ENCODE measurements at regions not wholly inside any gene's neighbourhood (a gene's known extent, or its start where the extent isn't known, plus 50 kb on each side); places are given as distances from the start of the nearest gene placed in this dataset.

DNA sequence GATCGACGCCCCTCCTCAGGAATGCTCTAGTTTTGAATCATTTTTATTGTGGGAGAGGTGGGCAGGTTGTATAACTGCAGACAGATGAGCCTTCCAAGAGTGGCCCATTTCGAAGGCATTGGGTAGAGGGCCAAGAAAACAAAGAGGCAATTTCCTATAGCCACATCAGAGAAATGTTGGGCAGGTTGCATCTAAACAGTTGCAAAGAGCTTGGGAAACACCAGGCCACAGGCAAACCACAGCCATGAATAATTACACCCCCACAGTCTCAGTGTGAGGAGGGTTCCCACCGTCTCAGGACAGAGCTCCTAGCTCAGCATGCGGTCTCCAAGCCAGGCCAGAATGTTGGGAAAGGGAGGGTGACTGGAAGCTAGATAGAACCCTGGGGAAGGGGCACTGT, 257.3 kb downstream of the ABHD5 start:
- H2AFZ ChIP-seq (ENCODE audit: control insufficient read depth, low read depth, low read length) = no peak overlapping the region
- TF ChIP-seq EP300 (IDR thresholded peaks at IDR 0.05; ENCODE audit: borderline replicate concordance in 1 of 2, control insufficient read depth in 1 of 2, low read depth in 2 of 2, low read length in 2 of 2) (no peak), HDGF (IDR thresholded peaks at IDR 0.05) (no peak), IRF4 (IDR thresholded peaks at IDR 0.05; ENCODE audit: low read depth, low read length) (no peak), NR2F1 (conservative IDR thresholded peaks at IDR 0.05) (0 out of 2 replicates have a peak, but pooled peaks have one; percentile 19), CBFB (IDR thresholded peaks at IDR 0.05; ENCODE audit: low read depth) (peak; percentile 35; the same call in 1 of the 2 replicates), ATF7 (IDR thresholded peaks at IDR 0.05; ENCODE audit: low read depth) (no peak), BCL11A (IDR thresholded peaks at IDR 0.05; ENCODE audit: low read depth, low read length) (0 out of 2 replicates have a peak, but pooled peaks have one; percentile 26), POU2F2 (IDR thresholded peaks at IDR 0.05; ENCODE audit: borderline replicate concordance, low read depth, low read length) (peak; percentile 94; the same call in 2 of the 3 replicates), ZZZ3 (IDR thresholded peaks at IDR 0.05; ENCODE audit: control insufficient read depth, insufficient read length, low read depth) (no peak)
- TF ChIP-seq, protein P1, sequence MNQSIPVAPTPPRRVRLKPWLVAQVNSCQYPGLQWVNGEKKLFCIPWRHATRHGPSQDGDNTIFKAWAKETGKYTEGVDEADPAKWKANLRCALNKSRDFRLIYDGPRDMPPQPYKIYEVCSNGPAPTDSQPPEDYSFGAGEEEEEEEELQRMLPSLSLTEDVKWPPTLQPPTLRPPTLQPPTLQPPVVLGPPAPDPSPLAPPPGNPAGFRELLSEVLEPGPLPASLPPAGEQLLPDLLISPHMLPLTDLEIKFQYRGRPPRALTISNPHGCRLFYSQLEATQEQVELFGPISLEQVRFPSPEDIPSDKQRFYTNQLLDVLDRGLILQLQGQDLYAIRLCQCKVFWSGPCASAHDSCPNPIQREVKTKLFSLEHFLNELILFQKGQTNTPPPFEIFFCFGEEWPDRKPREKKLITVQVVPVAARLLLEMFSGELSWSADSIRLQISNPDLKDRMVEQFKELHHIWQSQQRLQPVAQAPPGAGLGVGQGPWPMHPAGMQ (IDR thresholded peaks at IDR 0.05; ENCODE audit: borderline replicate concordance) = no peak
- TF ChIP-seq, protein P2, sequence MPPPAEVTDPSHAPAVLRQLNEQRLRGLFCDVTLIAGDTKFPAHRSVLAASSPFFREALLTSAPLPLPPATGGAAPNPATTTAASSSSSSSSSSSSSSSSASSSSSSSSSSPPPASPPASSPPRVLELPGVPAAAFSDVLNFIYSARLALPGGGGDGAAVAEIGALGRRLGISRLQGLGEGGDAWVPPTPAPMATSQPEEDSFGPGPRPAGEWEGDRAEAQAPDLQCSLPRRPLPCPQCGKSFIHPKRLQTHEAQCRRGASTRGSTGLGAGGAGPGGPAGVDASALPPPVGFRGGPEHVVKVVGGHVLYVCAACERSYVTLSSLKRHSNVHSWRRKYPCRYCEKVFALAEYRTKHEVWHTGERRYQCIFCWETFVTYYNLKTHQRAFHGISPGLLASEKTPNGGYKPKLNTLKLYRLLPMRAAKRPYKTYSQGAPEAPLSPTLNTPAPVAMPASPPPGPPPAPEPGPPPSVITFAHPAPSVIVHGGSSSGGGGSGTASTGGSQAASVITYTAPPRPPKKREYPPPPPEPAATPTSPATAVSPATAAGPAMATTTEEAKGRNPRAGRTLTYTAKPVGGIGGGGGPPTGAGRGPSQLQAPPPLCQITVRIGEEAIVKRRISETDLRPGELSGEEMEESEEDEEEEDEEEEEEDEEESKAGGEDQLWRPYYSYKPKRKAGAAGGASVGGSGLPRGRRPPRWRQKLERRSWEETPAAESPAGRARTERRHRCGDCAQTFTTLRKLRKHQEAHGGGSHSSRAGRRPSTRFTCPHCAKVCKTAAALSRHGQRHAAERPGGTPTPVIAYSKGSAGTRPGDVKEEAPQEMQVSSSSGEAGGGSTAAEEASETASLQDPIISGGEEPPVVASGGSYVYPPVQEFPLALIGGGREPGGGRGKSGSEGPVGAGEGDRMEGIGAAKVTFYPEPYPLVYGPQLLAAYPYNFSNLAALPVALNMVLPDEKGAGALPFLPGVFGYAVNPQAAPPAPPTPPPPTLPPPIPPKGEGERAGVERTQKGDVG (CRISPR knock-in tag; IDR thresholded peaks at IDR 0.05) = no peak
- TF ChIP-seq, protein P3, sequence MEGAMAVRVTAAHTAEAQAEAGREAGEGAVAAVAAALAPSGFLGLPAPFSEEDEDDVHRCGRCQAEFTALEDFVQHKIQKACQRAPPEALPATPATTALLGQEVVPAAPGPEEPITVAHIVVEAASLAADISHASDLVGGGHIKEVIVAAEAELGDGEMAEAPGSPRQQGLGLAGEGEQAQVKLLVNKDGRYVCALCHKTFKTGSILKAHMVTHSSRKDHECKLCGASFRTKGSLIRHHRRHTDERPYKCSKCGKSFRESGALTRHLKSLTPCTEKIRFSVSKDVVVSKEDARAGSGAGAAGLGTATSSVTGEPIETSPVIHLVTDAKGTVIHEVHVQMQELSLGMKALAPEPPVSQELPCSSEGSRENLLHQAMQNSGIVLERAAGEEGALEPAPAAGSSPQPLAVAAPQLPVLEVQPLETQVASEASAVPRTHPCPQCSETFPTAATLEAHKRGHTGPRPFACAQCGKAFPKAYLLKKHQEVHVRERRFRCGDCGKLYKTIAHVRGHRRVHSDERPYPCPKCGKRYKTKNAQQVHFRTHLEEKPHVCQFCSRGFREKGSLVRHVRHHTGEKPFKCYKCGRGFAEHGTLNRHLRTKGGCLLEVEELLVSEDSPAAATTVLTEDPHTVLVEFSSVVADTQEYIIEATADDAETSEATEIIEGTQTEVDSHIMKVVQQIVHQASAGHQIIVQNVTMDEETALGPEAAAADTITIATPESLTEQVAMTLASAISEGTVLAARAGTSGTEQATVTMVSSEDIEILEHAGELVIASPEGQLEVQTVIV (IDR thresholded peaks at IDR 0.05; ENCODE audit: borderline replicate concordance, partially characterized antibody) = no peak
- TF ChIP-seq, protein P4, sequence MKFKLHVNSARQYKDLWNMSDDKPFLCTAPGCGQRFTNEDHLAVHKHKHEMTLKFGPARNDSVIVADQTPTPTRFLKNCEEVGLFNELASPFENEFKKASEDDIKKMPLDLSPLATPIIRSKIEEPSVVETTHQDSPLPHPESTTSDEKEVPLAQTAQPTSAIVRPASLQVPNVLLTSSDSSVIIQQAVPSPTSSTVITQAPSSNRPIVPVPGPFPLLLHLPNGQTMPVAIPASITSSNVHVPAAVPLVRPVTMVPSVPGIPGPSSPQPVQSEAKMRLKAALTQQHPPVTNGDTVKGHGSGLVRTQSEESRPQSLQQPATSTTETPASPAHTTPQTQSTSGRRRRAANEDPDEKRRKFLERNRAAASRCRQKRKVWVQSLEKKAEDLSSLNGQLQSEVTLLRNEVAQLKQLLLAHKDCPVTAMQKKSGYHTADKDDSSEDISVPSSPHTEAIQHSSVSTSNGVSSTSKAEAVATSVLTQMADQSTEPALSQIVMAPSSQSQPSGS (IDR thresholded peaks at IDR 0.05; ENCODE audit: low read length) = 0 out of 2 replicates have a peak, but pooled peaks have one; percentile 36
- TF ChIP-seq, protein P5, sequence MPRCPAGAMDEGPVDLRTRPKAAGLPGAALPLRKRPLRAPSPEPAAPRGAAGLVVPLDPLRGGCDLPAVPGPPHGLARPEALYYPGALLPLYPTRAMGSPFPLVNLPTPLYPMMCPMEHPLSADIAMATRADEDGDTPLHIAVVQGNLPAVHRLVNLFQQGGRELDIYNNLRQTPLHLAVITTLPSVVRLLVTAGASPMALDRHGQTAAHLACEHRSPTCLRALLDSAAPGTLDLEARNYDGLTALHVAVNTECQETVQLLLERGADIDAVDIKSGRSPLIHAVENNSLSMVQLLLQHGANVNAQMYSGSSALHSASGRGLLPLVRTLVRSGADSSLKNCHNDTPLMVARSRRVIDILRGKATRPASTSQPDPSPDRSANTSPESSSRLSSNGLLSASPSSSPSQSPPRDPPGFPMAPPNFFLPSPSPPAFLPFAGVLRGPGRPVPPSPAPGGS (IDR thresholded peaks at IDR 0.05; ENCODE audit: borderline replicate concordance, insufficient read depth, low read depth, low read length, poor library complexity, severe bottlenecking) = no peak

More for the DNA sequence above, 257.3 kb downstream of the ABHD5 start:
- BruUV-seq (replicated peaks) = no TSS peak
- ChIA-PET CTCF (no interaction called here), RAD21 (ENCODE audit: unreplicated experiment) (interaction anchor here (0.8 to 1.9 kb wide), 4 partner anchors 17 to 110 kb away, joined by 3 to 4 read pairs (median 3); no protein-coding TSS in a partner anchor), POLR2A (interaction anchor here (0.7 to 1.2 kb wide), 2 partner anchors 9 to 326 kb away, joined by 3 read pairs; partner anchors contain the start of gene ANO10), SMC1A (ENCODE audit: uncharacterized antibody, unreplicated experiment) (interaction anchor here (0.6 to 2.7 kb wide), 7 partner anchors 9 to 157 kb away, joined by 3 to 10 read pairs (median 3); no protein-coding TSS in a partner anchor)
- no peaks in the 10 kb centered on the region; a peak in 1 of 4 replicates for H3K27me3 ChIP-seq (replicated peaks in 1 of 2; ENCODE audit: control insufficient read depth in 2 of 2, insufficient read depth in 2 of 2, low read length in 1 of 2)
- H3K36me3 ChIP-seq (ENCODE audit: control insufficient read depth in 2 of 2, insufficient read depth in 2 of 2, low read length in 1 of 2) = no peaks in the 10 kb centered on the region
- H3K79me2 ChIP-seq (ENCODE audit: control insufficient read depth, insufficient read depth, low read length) = no peaks in the 10 kb centered on the region
- 0 out of 2 replicates have a peak overlapping the region, but pooled peaks have one; percentile 42 for H3K4me2 ChIP-seq (ENCODE audit: control insufficient read depth, insufficient read depth)
- FAIRE-seq = no peak
- H3K4me3 ChIP-seq = no peak overlapping the region
- peak; percentile 49; the same call in 2 of the 3 replicates for ATAC-seq
- H3K27ac ChIP-seq (ENCODE audit: control insufficient read depth, insufficient read depth) = no peak overlapping the region
- 23% methylated on average over 5 of the region's 5 CpGs for WGBS (ENCODE audit: insufficient coverage, insufficient replicate concordance, low lambda C conversion rate, missing lambda C conversion rate)
- no peaks in the 10 kb centered on the region; the same call in 2 of the 3 replicates for H3K9me3 ChIP-seq (replicated peaks; ENCODE audit: control insufficient read depth, insufficient read depth, low read length)
- no peaks in the 10 kb centered on the region for H4K20me1 ChIP-seq (ENCODE audit: control insufficient read depth, insufficient read depth)
- peaks cover 24% of the 10 kb centered on the region for H3K4me1 ChIP-seq (ENCODE audit: control insufficient read depth, insufficient read depth, low read length)
- in situ Hi-C loops (cut with MboI) (no loop called here), intact Hi-C loops (cut with micrococcal nuclease; ENCODE audit: unreplicated experiment) (no loop called here)
- no peak for DNase-seq (ENCODE audit: low read depth, low spot score)
- H3K9ac ChIP-seq (ENCODE audit: control insufficient read depth, insufficient read depth, low read length) = no peak overlapping the region
